ENCODE measurements at regions not wholly inside any gene's neighbourhood (a gene's known extent, or its start where the extent isn't known, plus 50 kb on each side); places are given as distances from the start of the nearest gene placed in this dataset.

DNA sequence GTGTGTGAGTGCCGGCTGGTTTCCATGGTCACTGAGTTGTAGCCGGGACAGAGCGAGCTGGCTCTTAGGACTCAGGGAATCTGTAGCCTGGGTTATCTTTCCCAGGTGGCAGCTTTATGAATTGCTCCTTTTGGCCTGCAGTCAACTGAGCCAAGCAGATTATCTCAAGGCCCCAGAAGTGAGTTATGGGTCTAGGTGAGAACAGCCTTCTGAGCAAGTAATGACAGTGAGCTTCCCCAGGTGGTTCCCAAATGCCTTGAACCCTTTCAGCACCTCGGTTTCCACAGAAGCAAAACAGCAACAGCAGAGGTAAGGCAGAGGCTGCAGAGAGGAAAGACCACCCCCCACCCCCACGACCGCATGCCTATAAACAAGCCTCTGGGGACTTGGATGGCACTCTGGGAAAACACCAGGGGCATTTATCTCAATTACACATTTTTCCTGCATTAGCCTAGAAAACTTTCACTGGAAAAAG lies 56.7 kb upstream of the DGKG start:
- Histone ChIP-seq H4K20me1 (ENCODE audit: insufficient read depth) (no peaks in the 10 kb centered on the region), H3K4me2 (ENCODE audit: low read length) (no peak overlapping the region), H3K4me3 (ENCODE audit: low read length) (no peak overlapping the region), H3K27me3 (ENCODE audit: insufficient read depth, low read depth, low read length) (no peaks in the 10 kb centered on the region), H3K27ac (ENCODE audit: low read length) (no peak overlapping the region), H3K9me2 (ENCODE audit: insufficient read depth, low read length) (no peaks in the 10 kb centered on the region), H3K9me3 (ENCODE audit: low read length) (no peaks in the 10 kb centered on the region), H2AFZ (ENCODE audit: low read depth, low read length) (no peak overlapping the region), H3K36me3 (ENCODE audit: insufficient read depth, low read length) (no peaks in the 10 kb centered on the region), H3K9ac (ENCODE audit: low read length) (no peak overlapping the region), H3K79me2 (replicated peaks; ENCODE audit: insufficient read depth, low read length) (no peaks in the 10 kb centered on the region), H3F3A (ENCODE audit: insufficient read depth, low read length, poor library complexity, severe bottlenecking) (no peaks in the 10 kb centered on the region)
- TF ChIP-seq RAD21 (conservative IDR thresholded peaks at IDR 0.05) = no peak
- TF ChIP-seq EZH2 (IDR thresholded peaks at IDR 0.05; ENCODE audit: borderline replicate concordance, insufficient read depth, low read length, poor library complexity, severe bottlenecking) = no peak
- TF ChIP-seq MXI1 (conservative IDR thresholded peaks at IDR 0.05; ENCODE audit: poor library complexity, severe bottlenecking) = no peak

DNA sequence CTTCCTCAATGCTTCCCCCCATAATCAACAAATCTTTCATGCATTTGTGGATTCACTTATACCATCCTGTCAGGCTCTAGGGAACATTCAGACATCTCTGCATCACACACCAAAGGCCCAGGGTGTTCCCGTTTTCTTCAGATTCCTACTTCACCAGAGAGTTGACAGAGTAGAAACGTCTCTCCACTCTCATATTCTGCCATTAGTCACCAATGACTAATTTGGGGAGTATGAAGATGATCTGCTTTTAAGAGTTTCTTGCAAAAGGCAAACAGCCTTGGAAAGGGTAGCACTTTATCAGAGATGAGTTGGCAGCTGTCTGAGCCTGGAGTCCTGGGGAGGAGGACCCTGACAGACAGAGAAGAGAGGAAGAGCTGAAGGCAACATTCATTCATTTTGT lies 55.8 kb upstream of the DGKG start:
- no peaks in the 10 kb centered on the region for H4K20me1 ChIP-seq (ENCODE audit: insufficient read depth)
- no peak overlapping the region for H3K27ac ChIP-seq (ENCODE audit: low read length)
- H3K9me3 ChIP-seq (ENCODE audit: low read length) = no peaks in the 10 kb centered on the region
- TF ChIP-seq EP300 (conservative IDR thresholded peaks at IDR 0.05; ENCODE audit: poor library complexity, severe bottlenecking) (no peak), MXI1 (conservative IDR thresholded peaks at IDR 0.05; ENCODE audit: poor library complexity, severe bottlenecking) (no peak), EZH2 (IDR thresholded peaks at IDR 0.05; ENCODE audit: borderline replicate concordance, insufficient read depth, low read length, poor library complexity, severe bottlenecking) (no peak), TAF1 (IDR thresholded peaks at IDR 0.05; ENCODE audit: low read depth) (no peak)
- TF ChIP-seq, protein P1, sequence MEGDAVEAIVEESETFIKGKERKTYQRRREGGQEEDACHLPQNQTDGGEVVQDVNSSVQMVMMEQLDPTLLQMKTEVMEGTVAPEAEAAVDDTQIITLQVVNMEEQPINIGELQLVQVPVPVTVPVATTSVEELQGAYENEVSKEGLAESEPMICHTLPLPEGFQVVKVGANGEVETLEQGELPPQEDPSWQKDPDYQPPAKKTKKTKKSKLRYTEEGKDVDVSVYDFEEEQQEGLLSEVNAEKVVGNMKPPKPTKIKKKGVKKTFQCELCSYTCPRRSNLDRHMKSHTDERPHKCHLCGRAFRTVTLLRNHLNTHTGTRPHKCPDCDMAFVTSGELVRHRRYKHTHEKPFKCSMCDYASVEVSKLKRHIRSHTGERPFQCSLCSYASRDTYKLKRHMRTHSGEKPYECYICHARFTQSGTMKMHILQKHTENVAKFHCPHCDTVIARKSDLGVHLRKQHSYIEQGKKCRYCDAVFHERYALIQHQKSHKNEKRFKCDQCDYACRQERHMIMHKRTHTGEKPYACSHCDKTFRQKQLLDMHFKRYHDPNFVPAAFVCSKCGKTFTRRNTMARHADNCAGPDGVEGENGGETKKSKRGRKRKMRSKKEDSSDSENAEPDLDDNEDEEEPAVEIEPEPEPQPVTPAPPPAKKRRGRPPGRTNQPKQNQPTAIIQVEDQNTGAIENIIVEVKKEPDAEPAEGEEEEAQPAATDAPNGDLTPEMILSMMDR (IDR thresholded peaks at IDR 0.05; ENCODE audit: poor library complexity, severe bottlenecking) = no peak
- H3F3A ChIP-seq (ENCODE audit: insufficient read depth, low read length, poor library complexity, severe bottlenecking) = no peaks in the 10 kb centered on the region
- H3K36me3 ChIP-seq (ENCODE audit: insufficient read depth, low read length) = no peaks in the 10 kb centered on the region
- no peaks in the 10 kb centered on the region for H3K27me3 ChIP-seq (ENCODE audit: insufficient read depth, low read depth, low read length)
- no peaks in the 10 kb centered on the region for H3K79me2 ChIP-seq (replicated peaks; ENCODE audit: insufficient read depth, low read length)
- no peaks in the 10 kb centered on the region for H3K9me2 ChIP-seq (ENCODE audit: insufficient read depth, low read length)
- H2AFZ ChIP-seq (ENCODE audit: low read depth, low read length) = no peak overlapping the region
- no peak overlapping the region for H3K4me3 ChIP-seq (ENCODE audit: low read length)
- no peak overlapping the region for H3K4me2 ChIP-seq (ENCODE audit: low read length)
- no peak overlapping the region for H3K9ac ChIP-seq (ENCODE audit: low read length)

DNA sequence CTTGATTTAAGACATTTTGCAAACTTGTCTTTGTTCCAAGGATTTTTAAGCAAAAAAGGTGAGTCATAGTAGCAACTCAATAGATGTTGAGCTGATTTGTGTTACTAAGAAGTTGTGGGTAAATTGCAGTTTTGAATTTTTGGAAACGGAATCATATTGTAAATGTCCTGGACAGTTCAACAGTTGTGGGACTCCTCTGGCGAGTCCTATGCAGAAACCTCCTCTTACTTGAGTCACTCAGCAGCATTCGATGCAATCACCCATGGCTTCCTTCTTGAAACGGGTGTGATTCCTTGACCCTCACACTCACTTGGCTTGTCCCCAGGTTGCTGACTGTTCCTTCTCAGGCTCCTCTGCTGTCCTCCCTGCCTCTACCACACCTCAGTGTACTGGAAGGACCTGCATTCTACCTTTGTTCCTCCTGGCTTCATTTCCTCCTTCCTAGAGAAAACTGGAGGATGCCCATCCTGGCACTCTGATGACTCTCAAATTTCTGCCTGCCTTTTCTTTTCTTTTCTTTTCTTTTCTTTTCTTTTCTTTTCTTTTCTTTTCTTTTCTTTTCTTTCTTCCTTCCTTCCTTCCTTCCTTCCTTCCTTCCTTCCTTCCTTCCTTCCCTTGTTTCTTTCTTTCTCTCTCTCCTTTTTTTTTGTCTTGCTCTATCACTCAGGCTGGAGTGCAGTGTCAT lies 52.8 kb upstream of the DGKG start:
- Histone ChIP-seq H3K36me3 (ENCODE audit: insufficient read depth, low read length) (no peaks in the 10 kb centered on the region), H3K27ac (ENCODE audit: low read length) (no peak overlapping the region), H3K27me3 (ENCODE audit: insufficient read depth, low read depth, low read length) (no peaks in the 10 kb centered on the region), H3K4me2 (ENCODE audit: low read length) (no peak overlapping the region), H2AFZ (ENCODE audit: low read depth, low read length) (no peak overlapping the region), H3K9ac (ENCODE audit: low read length) (no peak overlapping the region), H4K20me1 (ENCODE audit: insufficient read depth) (no peaks in the 10 kb centered on the region), H3F3A (ENCODE audit: insufficient read depth, low read length, poor library complexity, severe bottlenecking) (no peaks in the 10 kb centered on the region), H3K9me3 (ENCODE audit: low read length) (no peaks in the 10 kb centered on the region), H3K9me2 (ENCODE audit: insufficient read depth, low read length) (no peaks in the 10 kb centered on the region), H3K79me2 (replicated peaks; ENCODE audit: insufficient read depth, low read length) (no peaks in the 10 kb centered on the region), H3K4me3 (ENCODE audit: low read length) (no peak overlapping the region)
- TF ChIP-seq RAD21 (conservative IDR thresholded peaks at IDR 0.05) (no peak), TAF1 (IDR thresholded peaks at IDR 0.05; ENCODE audit: low read depth) (no peak), EZH2 (IDR thresholded peaks at IDR 0.05; ENCODE audit: borderline replicate concordance, insufficient read depth, low read length, poor library complexity, severe bottlenecking) (no peak), POLR2AphosphoS5 (IDR thresholded peaks at IDR 0.05) (no peak)
- TF ChIP-seq, protein P2, sequence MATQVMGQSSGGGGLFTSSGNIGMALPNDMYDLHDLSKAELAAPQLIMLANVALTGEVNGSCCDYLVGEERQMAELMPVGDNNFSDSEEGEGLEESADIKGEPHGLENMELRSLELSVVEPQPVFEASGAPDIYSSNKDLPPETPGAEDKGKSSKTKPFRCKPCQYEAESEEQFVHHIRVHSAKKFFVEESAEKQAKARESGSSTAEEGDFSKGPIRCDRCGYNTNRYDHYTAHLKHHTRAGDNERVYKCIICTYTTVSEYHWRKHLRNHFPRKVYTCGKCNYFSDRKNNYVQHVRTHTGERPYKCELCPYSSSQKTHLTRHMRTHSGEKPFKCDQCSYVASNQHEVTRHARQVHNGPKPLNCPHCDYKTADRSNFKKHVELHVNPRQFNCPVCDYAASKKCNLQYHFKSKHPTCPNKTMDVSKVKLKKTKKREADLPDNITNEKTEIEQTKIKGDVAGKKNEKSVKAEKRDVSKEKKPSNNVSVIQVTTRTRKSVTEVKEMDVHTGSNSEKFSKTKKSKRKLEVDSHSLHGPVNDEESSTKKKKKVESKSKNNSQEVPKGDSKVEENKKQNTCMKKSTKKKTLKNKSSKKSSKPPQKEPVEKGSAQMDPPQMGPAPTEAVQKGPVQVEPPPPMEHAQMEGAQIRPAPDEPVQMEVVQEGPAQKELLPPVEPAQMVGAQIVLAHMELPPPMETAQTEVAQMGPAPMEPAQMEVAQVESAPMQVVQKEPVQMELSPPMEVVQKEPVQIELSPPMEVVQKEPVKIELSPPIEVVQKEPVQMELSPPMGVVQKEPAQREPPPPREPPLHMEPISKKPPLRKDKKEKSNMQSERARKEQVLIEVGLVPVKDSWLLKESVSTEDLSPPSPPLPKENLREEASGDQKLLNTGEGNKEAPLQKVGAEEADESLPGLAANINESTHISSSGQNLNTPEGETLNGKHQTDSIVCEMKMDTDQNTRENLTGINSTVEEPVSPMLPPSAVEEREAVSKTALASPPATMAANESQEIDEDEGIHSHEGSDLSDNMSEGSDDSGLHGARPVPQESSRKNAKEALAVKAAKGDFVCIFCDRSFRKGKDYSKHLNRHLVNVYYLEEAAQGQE (IDR thresholded peaks at IDR 0.05; ENCODE audit: borderline replicate concordance) = no peak
- TF ChIP-seq, protein P1 (IDR thresholded peaks at IDR 0.05; ENCODE audit: poor library complexity, severe bottlenecking) = no peak
